ENCODE measurements at regions not wholly inside any gene's neighbourhood (a gene's known extent, or its start where the extent isn't known, plus 50 kb on each side); places are given as distances from the start of the nearest gene placed in this dataset.

- TF ChIP-seq CTCF (IDR thresholded peaks at IDR 0.05 in 8 of 11, conservative IDR thresholded peaks at IDR 0.05 in 3 of 11) (no peak), POLR2AphosphoS5 (IDR thresholded peaks at IDR 0.05) (no peak), POLR2A (IDR thresholded peaks at IDR 0.05) (no peak)
Measured at GRCh38 chr14:36441283-36441682, 78.7 kb downstream of the NKX2-1 start.

All from spleen (tissue), 7 donors.